Inferior parietal cortex (tissue), 1 donor: ENCODE measurements at regions not wholly inside any gene's neighbourhood (a gene's known extent, or its start where the extent isn't known, plus 50 kb on each side); places are given as distances from the start of the nearest gene placed in this dataset.
"Not testable (repeated sequence)": the region's sequence is repeated elsewhere in the genome, so short reads cannot be mapped to it uniquely, and the experiment has no call there.

Experiments used
- DNase-seq: peaks from one replicate; pipeline ENCODE4 v3.0.0-alpha.2; 2016; ENCODE audit errors: extremely low spot score

DNA sequence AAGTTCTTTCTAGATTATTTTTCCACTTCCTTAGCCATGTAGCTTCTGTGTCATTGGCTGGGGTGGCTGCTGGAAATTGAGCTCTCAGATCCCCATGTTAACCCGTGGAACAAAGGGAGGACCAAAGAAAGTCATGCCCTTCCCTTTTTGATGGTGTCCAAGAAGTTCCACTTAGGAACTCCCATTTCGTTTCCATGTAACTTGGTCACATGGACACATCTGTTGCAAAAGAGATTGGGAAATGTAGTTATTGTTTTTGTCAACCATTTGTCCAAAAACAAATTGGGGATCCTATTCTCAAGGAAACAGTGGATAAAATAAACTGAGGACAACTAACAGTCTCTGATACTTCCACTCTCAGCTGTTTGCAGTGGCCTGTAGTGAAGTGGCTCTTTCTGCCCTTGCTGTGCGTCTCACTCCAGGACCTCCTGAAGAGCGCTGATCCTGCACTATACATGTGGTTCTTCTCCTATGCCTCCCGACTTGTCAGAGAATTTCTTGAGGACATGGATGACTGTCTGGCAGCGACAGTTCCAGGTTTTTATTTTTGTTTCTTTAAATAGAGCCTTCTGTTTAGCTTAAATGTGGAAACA is 125.3 kb upstream of the LNX1 start:
- no peak for DNase-seq

DNA sequence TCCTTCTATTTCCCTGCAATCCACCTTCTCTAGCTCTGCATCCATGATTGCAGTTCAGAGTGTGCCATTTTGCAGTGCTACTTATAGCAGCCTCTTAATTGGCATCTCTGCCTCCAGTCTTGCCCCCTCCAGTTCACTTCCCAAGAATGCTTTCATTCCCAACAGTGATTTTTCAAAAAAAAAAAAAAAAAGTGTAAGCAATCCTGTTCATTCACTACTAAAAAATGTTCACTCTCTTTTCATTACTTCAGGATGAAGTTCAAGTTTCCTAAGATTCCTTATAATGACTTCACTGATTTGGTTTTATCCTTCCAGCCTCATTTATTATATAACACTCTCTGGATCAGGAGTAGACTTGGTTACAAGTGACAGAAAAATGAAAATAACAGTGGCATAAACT is 124.7 kb upstream of the LNX1 start:
- DNase-seq: no peak

DNA sequence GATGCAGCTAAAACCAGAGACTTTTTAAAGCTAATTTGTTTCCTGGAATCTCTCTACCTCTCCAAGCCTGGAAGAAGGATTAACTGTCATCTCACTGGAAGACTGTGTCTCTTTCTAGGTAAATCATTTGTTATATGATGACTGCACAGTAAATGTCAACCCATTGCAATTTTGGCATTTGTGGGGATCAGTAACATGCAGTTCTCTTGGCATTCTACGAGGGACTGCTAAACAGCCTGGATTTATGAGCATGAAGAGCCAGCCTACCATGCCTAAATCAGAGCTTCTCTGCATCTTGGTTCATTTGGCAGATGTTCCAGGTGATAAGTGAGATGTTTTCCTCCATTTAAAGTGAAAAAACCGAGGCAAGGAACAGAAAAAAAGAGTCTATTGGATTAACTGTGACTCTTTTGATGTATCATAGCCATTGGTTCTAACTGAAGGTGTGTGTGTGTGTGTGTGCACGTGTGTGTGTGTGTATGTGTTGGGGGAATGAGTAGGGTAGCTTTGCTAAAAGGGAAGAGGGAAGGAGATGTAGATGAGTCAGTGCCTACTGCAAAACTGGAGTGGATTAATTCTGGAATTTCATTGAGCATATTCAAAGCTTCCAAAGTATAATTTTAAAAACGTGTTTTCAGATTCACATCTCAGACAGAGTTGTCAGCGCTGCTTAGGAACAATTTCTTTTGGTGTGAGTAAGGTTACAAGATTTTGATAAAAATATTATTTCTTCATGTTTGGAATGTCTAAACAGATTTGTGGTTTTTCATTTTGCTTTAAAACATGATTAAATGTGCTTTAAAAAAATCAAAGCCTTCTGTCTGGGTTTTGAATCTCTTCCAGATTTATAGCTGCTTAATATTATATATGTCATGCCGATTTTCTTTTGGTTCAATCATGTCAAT is 123.2 kb upstream of the LNX1 start:
- no peak for DNase-seq

DNA sequence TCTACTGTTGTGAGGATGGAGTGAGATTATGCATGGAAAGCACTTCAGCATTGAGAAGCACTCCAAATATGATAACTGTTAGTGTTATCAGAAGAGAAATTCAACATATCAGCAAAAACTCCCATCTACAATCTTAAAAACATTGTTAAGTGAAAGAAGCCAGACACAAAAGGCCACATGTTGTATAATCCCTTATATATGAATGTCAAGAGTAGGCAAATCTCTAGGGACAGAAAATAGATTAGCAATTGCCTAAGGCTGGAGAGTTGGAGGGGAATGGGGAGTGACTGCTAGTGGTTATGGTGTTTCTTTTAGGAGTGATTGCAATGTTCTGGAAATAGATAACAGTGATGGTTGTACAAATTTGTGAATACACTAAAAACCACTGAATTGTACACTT is 122.5 kb upstream of the LNX1 start:
- no peak for DNase-seq

DNA sequence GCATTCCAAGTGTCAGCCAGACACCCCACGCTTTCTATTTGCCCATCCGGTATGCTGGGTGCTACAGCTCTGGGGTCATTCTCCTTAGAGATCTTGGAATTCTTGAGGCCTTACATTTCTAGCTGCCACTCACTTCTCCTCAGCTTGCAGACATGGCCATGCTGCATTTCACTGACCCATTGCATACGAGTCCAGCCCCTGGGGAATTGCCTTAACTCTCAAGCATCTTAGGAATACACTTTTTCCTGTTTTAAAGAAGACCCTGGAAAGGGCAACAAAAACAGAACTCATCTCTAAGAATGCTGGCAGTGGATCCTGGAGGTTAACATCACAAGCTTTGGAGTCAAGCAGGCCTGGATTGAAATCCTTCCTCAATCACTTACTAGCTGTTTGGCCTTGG is 122.0 kb upstream of the LNX1 start:
- no peak for DNase-seq

DNA sequence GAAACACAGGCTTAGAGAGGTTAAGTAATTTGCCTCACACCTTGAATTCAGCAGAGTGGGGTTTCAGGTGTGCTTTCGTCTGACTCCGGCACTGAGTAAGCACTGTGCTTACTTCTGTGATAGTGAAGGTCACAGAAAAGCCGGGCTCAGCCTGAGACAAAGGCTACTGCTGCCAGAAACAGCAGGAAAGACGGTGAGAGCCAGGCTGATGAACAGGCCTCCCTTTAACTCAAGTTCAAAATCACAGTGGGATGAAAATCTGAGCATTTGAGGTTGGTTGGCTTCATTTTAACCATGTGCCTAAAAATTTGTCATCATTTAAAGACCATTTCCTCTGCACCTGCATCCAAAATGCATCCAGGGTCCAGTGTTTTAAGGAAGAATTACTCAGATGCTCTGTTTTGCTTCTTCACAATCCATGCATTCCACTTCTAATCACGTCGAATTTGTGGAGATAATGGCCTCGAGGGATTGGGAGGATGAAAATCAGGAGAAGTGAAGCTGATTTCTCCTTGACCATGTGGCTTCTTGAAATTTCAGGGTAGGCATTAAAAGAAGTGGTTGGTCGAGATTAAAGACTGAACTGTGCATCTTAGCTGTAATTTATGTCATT is 121.2 kb upstream of the LNX1 start:
- DNase-seq: no peak

DNA sequence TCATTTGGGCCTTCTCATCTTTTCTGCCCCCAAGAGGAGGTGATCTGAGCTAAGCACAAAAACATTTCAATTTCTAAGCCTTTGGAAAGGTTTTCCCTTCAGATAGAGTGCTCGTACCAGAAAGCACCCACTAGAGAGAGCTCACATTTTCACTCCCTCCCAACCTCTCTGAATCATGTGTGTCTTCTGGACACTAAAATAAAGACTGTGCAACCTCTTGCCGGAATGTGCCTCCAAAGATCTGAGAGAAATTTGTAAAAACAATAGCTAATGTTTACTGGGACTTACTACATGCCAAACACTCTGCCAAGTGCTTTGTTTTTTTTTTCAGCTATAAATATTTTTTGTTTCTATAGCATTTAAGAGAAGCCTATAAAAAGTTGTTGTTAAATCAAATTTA is 120.6 kb upstream of the LNX1 start:
- no peak for DNase-seq

DNA sequence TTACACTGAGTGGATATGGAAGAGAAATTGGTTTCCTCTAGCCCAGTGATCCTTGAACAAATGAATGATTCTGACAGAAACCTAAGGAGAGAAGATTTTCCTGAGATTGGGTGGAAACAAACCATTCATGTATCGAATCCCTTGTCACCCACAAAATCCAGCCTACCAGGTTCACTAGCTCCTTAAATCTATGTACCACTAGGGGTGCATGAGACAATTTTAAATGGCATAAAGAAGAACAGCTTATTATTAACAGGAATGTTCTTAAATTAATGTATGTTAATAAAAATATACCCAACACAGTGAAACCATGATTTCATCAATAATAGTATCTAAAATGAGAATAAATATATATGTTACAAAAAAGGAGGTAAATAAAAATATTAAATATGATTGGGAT is 118.4 kb upstream of the LNX1 start:
- no peak for DNase-seq

DNA sequence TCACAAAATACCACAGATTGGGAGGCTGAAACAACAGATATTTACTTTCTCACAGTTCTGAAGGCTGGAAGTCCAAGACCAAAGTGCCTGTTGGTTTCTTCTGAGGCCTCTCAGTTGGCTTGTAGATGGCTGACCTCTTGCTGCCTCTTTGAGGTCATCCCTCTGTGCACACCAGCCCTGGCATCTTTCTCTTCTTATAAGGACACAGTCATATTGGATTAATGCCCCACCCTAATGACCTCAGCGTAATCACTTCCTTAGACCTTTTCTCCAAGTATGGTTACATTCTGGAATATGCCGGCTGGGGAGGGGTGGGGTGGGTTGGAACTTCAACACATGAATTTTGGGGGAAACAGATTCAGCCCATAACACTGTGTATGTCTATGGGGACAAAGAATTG is 116.2 kb upstream of the LNX1 start:
- no peak for DNase-seq

DNA sequence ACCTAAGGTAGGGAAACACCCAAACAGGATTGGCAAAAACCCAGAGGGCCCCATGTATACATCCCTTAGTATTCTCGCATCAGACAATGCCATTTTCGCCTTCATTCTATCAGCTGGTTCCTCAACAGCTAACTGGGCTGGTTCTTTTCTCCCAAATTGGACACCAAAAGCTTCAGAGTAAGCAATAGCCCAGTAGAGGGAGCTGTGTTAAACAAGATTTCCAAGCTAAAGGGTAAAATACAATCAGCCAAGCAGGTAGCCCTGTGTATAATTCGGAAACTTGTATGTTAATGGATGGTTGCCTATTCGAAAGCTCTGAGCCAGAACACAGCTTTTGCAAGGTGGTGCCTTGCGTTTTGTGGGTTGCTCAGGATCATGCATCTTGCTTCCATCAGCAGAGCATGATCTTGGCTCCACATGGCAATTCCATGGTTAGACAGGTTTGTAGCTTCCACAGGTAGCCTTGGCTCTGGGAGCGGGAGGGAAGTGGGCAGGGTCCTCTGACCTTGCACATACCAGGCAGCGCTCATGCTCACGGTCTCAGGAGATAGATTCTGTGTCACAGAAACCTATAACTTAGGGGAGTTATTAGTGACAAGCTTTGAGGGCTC is 115.2 kb upstream of the LNX1 start:
- peak; percentile 83 for DNase-seq

DNA sequence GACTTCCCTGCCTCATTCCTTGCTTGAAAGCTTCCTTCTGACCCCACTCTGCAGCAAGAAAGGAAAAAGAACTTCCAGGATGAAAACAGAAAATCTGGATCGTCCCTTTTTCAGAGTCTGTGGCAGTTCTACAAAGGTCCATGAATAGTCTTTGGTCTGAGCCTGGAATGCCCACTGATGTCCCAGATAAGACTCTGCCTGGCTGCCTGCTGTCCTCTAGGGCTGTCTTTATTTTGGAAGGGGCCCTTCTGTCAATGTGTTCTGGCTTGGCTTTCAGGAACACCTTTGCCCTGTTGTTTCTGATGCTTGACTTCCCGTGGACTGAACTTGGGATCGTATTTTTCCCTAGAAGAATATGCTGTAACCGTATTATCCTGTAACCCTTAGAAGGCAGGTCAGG is 114.7 kb upstream of the LNX1 start:
- DNase-seq: no peak

DNA sequence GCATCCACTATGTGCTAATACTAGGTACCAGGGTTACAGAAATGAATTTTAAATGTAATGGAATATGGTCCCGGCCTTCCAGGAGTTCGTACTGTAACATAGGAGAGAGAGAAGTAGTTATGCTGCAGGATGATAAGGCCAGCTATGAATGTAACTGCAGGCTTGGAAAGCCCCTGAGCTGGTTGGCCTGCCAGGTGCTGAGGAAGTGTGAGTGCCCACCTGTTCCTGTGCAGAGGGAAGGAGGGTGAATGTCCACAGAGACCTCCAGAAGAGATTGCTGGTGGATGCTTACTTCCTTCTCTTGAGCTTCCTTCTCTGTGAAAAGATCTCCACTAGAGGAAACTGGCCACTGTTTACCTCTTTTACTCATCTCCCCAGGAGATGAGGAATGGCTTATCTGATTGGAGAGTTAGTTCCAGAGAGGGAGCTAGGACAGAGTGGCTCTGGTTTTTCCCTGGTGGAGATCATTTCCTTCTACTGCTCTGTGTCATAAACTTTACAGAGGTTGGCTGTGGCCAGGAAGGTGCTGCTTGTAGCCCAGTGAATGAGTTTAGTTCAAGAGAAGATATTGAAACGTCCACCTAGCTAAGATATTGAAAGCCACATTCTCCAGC is 114.0 kb upstream of the LNX1 start:
- DNase-seq: no peak

DNA sequence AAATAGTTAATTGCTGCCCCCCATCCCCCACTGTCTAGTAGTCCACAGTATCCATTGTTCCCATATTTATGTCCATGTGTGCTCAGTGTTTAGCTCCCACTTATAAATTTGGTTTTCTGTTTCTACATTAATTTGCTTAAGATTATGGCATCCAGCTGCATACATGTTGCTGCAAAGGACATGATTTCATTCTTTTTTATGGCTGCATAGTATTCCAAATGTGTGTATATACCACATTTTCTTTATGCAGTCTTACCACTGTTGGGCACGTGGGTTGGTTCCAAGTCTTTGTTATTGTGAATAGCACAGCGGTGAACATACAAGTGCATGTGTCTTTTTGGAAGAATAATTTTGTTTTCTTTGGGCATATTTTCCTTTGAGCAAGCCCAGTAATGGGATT is 113.0 kb upstream of the LNX1 start:
- no peak for DNase-seq

DNA sequence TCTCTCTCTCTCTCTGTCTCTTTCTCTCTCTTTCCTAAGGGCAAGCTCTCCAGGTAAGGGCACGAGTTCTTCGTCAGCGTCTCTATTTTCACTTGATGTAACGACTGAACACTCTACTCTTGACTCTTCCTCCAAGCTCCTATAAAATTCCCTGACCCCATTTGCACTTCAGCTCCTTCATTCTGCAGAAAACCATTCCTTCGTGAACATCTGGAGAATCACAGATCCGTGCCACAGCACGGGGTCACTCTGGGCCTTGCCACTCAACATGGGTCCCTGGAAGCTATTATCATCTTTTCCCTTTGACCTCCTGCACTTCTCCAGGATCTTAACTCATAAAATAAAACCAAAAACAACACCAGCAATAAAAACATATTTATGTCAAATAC is 112.0 kb upstream of the LNX1 start:
- no peak for DNase-seq

DNA sequence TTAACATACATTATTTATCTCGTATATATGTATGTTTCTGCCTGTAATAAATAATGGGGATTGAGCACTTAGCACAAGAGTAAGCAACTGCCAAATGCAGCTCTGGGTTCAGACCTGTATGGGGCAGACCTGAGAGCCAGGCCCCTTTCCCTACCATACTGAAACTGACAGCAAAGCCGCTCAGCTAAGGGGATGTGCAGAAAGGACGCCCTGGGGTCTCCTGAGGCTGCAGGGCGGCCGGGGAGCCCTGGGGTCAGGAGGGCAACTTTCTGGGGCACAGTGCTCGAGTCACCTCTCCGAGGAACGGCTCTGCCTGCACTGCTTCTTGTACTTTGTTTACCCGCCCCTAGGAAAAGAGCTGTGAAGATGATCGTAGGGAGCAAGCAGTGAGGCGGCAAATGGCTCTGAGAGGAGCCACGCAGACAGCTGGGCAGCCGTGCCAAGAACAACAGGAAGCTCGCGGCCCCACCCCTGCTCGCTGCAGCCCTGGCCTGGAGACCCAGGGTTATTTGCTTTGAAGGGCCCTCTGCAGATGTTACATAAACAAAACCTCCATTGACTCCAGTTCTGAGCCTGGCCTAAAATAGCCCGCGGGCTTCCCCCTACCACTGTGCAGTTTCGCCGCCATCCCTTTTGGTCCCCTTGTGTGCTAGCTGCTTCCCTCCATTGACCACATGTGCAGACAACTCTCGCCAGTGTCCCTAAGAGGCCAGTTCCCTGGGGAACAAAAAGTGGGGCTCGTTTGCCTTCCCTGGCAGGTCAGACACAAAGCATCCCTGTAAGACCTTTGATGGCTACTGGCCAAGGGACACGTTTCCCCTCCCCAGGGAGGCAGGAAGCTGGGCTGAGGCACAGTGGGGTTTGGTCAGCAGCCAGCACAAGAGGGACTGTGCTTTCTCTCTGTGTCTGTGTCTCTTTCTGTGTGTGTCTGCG is 111.3 kb upstream of the LNX1 start:
- DNase-seq: peak; percentile 24

DNA sequence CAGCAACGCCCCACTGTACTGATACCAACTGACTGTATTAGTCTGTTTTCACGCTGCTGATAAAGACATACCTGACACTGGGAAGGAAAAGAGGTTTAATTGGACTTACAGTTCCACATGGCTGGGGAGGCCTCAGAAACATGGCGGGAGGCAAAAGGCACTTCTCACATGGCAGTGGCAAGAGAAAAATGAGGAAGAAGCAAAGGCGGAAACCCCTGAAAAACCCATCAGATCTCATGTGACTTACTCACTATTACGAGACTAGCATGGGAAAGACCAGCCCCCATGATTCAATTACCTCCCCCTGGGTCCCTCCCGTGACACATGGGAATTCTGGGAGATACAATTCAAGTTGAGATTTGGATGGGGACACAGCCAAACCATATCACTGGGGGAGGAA is 110.0 kb upstream of the LNX1 start:
- DNase-seq: not testable (repeated sequence)

DNA sequence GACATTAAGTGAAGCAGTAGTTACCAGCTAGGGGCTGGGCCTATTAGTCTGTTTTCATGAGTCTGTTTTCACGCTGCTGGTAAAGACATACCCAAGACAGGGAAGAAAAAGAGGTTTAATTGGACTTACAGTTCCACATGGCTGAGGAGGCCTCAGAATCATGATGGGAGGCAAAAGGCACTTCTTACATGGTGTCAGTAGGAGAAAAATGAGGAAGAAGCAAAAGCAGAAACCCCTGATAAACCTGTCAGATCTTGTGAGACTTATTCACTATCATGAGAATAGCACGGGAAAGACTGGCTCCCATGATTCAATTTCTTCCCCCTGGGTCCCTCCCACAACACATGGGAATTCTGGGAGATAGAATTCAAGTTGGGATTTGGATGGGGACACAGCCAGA is 108.0 kb upstream of the LNX1 start:
- not testable (repeated sequence) for DNase-seq

DNA sequence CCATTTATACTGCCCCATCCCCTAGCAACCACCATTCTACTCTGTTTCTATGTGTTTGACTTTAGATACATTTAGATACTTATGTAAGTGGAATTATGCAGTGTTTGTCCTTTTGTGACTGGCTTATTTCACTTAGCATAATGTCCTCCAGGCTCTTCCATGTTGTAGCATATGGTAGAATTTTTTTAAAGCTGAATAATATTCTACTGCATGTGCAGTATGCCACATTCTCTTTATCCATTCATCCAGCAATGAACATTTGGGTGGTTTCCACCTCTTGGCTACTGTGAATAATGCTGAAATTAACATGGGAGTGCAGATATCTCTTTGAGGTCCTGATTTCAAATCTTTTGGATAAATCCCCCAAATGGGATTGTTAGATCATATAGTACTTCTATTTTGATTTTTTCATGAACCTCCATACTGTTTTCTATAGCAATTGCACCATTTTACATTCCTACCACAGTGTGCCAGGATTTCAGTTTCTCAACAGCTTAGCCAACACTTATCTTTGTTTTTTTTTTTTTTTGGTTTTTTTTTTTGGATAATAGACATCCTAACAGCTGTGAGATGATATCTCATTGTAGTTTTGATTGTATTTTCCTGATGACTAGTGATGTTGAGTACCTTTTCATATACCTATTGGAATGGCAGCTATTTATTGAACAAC is 105.9 kb upstream of the LNX1 start:
- peak; percentile 54 for DNase-seq

DNA sequence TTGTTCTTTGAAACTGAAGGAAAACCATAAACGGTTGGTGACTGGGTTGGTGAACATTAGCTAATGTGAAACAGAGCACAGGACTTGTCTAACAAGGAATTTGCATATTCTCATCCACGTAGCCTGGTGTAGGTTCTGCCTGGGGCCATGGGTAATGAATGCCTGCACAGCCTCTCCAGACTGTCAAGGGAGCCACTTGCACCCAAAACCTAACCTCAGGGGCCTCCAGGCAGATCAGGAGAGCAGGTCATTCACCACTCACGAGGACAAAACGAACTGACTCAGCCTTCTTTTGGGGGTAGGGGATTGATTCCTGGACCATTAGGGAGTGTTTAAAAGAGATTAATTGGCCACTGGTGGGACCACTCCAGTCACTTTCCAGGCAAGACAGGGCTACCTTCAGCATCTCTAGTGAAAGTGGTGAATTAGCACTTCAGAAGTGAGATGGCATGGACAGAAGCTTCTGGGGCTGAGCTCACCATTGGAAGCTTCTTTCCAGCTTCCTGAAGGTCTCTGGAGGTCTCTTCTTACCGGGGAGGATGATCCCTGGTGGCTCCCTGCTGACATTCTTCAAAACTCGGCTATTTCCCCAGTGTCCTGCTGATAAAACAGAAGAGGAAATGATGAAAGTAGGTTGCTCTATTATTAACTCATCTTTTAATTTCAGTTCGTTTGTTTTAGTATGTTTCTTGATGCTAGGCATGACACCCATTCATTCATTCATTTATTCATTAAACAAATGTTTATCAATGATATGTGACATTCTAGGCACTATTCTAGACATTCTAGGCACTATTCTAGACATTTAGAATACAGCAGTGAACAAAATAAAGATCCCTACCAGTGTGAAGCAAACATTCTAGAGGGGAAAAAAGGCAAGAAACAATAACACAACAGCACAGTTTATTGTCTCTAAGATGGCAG is 104.5 kb upstream of the LNX1 start:
- DNase-seq: no peak
